ENCODE measurements at regions not wholly inside any gene's neighbourhood (a gene's known extent, or its start where the extent isn't known, plus 50 kb on each side); places are given as distances from the start of the nearest gene placed in this dataset.

- TF ChIP-seq CTCF (conservative IDR thresholded peaks at IDR 0.05; ENCODE audit: low read depth, low read length): no peak
- TF ChIP-seq EZH2 (IDR thresholded peaks at IDR 0.05; ENCODE audit: borderline replicate concordance, low read depth, low read length, poor library complexity, severe bottlenecking): no peak
Observed at GRCh38 chrX:19202171-19202570, 79.9 kb upstream of the ADGRG2 start.

All from A673 (cell line).